Tibial nerve (tissue), 4 donors: ENCODE measurements at regions not wholly inside any gene's neighbourhood (a gene's known extent, or its start where the extent isn't known, plus 50 kb on each side); places are given as distances from the start of the nearest gene placed in this dataset.

Source experiments
- CTCF ChIP-seq, 5 experiments: fragments of 200-600 bp in 3 of 5; fragments of 450-650 bp in 2 of 5; sonication (generic) in 3 of 5; IDR thresholded peaks; one replicate each; pipeline ENCODE4 v1.5.1; 2016 to 2019; ENCODE audit warnings: antibody characterized with exemption in 5 of 5, mild to moderate bottlenecking in 3 of 5, moderate library complexity in 2 of 5
- EP300 ChIP-seq, 2 donors: sonication (generic); formaldehyde crosslinking; IDR thresholded peaks; one replicate each; pipeline ENCODE4 v1.6.1; 2017; ENCODE audit warnings: antibody characterized with exemption in 2 of 2, mild to moderate bottlenecking in 1 of 2
- POLR2A ChIP-seq, 2 donors: fragments of 450-650 bp; IDR thresholded peaks; one replicate each; pipeline ENCODE4 v1.6.1; 2017; ENCODE audit warnings: antibody characterized with exemption in 2 of 2, mild to moderate bottlenecking in 2 of 2, moderate library complexity in 2 of 2

- TF ChIP-seq CTCF (IDR thresholded peaks at IDR 0.05): no peak
- no peak for TF ChIP-seq EP300 (IDR thresholded peaks at IDR 0.05)
- no peak for TF ChIP-seq POLR2A (IDR thresholded peaks at IDR 0.05)
Observed at GRCh38 chr1:190754666-190755065, 277.0 kb upstream of the BRINP3 start.
